K562 (cell line): ENCODE measurements at regions not wholly inside any gene's neighbourhood (a gene's known extent, or its start where the extent isn't known, plus 50 kb on each side); places are given as distances from the start of the nearest gene placed in this dataset.

ENCODE experiments used
- ATAC-seq: fragments of 200-7000 bp; cut with Tn5 transposase; 3 replicates; pipeline ENCODE4 v1.9.1; 2020; ENCODE audit warnings: moderate library complexity
- BruUV-seq: library from RNA; stranded (reverse); fragments of 400-500 nt; replicated peaks from 2 replicates; lab custom pipeline; 2021; lab: Mats Ljungman, UMichigan
- CTCF ChIA-PET: fragments of 300-600 bp; formaldehyde crosslinking; extraction: SDS; loops from one replicate; lab custom pipeline; 2021; ENCODE audit warnings: low intra/inter-chr PET ratio; lab: Yijun Ruan, JAX
- POLR2A ChIA-PET: fragments of 300-600, 350-650 bp; sonication (Branson Sonifier 250); formaldehyde crosslinking; extraction: SDS; loops from one replicate; lab custom pipeline; 2021; ENCODE audit warnings: antibody characterized with exemption, inconsistent platforms; lab: Yijun Ruan, JAX
- DNase-seq, 4 experiments: peaks; one replicate each; pipeline versions ENCODE4 v3.0.0 to v3.0.0-alpha.2; 2011 to 2018; ENCODE audit warnings: low spot score in 3 of 4, mixed read lengths in 3 of 4; ENCODE audit errors: extremely low read depth in 1 of 4
- FAIRE-seq: peaks from 2 replicates; lab custom pipeline; 2011; peaks lifted over from hg19 to GRCh38; lab: Jason Lieb, UNC
- H2AFZ ChIP-seq: 2 replicates; pipeline ENCODE4 v1.6.0; 2011; ENCODE audit warnings: low read depth, low read length, control low read depth, inconsistent platforms
- H3K27ac ChIP-seq: fragments of 200-600 bp; 3 replicates; pipeline ENCODE4 v1.8.0; 2011; ENCODE audit warnings: low read depth, mild to moderate bottlenecking, control low read depth, inconsistent platforms, low read length, moderate library complexity, mixed read lengths; ENCODE audit errors: extremely low read depth
- H3K27me3 ChIP-seq, 2 experiments: fragments of 300-600 bp in 1 of 2; 2 replicates in 1 of 2; 3 replicates in 1 of 2; pipeline versions ENCODE4 v1.6.0 to v1.8.0; 2011; ENCODE audit warnings: inconsistent platforms in 2 of 2, low read length in 2 of 2, mild to moderate bottlenecking in 1 of 2, mixed read lengths in 1 of 2, moderate library complexity in 1 of 2; ENCODE audit not compliant: control insufficient read depth in 2 of 2, insufficient read depth in 2 of 2
- H3K36me3 ChIP-seq: fragments of 300-600 bp; 3 replicates; pipeline ENCODE4 v1.8.0; 2011; ENCODE audit warnings: mild to moderate bottlenecking, low read length, inconsistent platforms; ENCODE audit not compliant: control insufficient read depth, insufficient read depth
- H3K4me1 ChIP-seq, 2 experiments: fragments of 200-600 bp in 1 of 2; replicated peaks in 1 of 2; 2 replicates in 1 of 2; 3 replicates in 1 of 2; pipeline versions ENCODE4 v1.5.1 to v1.8.0; 2011; ENCODE audit warnings: inconsistent platforms in 2 of 2, low read length in 2 of 2, mild to moderate bottlenecking in 1 of 2, mixed read lengths in 1 of 2, moderate library complexity in 1 of 2; ENCODE audit not compliant: control insufficient read depth in 2 of 2, insufficient read depth in 2 of 2
- H3K4me2 ChIP-seq: 2 replicates; pipeline ENCODE4 v1.6.1; 2011; ENCODE audit warnings: low read length, control low read depth, inconsistent platforms, mixed read lengths; ENCODE audit not compliant: insufficient read depth
- H3K4me3 ChIP-seq: fragments of 200-600 bp; sonication (generic), shearing (Covaris generic); 2 replicates; pipeline ENCODE4 v1.5.1; 2016; ENCODE audit warnings: control low read depth, inconsistent platforms
- H3K79me2 ChIP-seq: fragments of 200-600 bp; 3 replicates; pipeline ENCODE4 v1.8.0; 2011; ENCODE audit warnings: low read length, inconsistent platforms; ENCODE audit not compliant: control insufficient read depth, insufficient read depth
- H3K9ac ChIP-seq, 2 experiments: 2 replicates each; pipeline versions ENCODE4 v1.6.0 to v1.6.1; 2011; ENCODE audit warnings: low read depth in 2 of 2, low read length in 2 of 2, control low read depth in 1 of 2, inconsistent platforms in 1 of 2, mild to moderate bottlenecking in 1 of 2, mixed read lengths in 1 of 2; ENCODE audit not compliant: insufficient read depth in 1 of 2
- H3K9me1 ChIP-seq: one replicate; pipeline ENCODE4 v1.6.0; 2011; ENCODE audit warnings: inconsistent platforms, mild to moderate bottlenecking, low read length, moderate library complexity; ENCODE audit not compliant: control insufficient read depth, insufficient read depth
- H3K9me3 ChIP-seq: replicated peaks from 2 replicates; pipeline ENCODE4 v1.5.1; 2011; ENCODE audit warnings: low read depth, low read length, inconsistent platforms; ENCODE audit not compliant: control insufficient read depth, insufficient read depth
- H4K20me1 ChIP-seq: replicated peaks from 2 replicates; pipeline ENCODE4 v1.6.1; 2011; ENCODE audit warnings: low read length, inconsistent platforms, mixed read lengths; ENCODE audit not compliant: control insufficient read depth, insufficient read depth
- ATF7 ChIP-seq: fragments of 450-650 bp; IDR thresholded peaks from 2 replicates; pipeline ENCODE4 v1.7.1; 2014; ENCODE audit warnings: mild to moderate bottlenecking, moderate library complexity
- BCOR ChIP-seq: fragments of 450-650 bp; IDR thresholded peaks from 2 replicates; pipeline ENCODE4 v1.6.1; 2016
- ETS2 ChIP-seq: IDR thresholded peaks from 2 replicates; pipeline ENCODE4 v1.6.1; 2016; ENCODE audit warnings: borderline replicate concordance, missing genetic modification characterization, mild to moderate bottlenecking, moderate library complexity, missing compliant biosample characterization; ENCODE audit not compliant: poor library complexity, severe bottlenecking
- KAT7 ChIP-seq: sonication (generic); formaldehyde crosslinking; IDR thresholded peaks from 2 replicates; pipeline ENCODE4 v1.8.0; 2022; ENCODE audit warnings: missing genetic modification reagents, mild to moderate bottlenecking, borderline replicate concordance
- NCOR1 ChIP-seq: fragments of 450-650 bp; IDR thresholded peaks from 2 replicates; pipeline ENCODE4 v1.6.1; 2016; ENCODE audit warnings: mild to moderate bottlenecking, moderate library complexity
- SIN3B ChIP-seq: fragments of 450-650 bp; IDR thresholded peaks from 2 replicates; pipeline ENCODE4 v1.6.1; 2017; ENCODE audit warnings: low read depth, mild to moderate bottlenecking, moderate library complexity
- SIRT6 ChIP-seq: IDR thresholded peaks from one replicate; pipeline ENCODE4 v1.6.1; 2012; ENCODE audit warnings: low read depth, mild to moderate bottlenecking, control low read depth, inconsistent platforms, low read length, moderate library complexity
- SMARCB1 ChIP-seq: IDR thresholded peaks from 2 replicates; pipeline ENCODE4 v1.6.1; 2011; ENCODE audit warnings: improper control_type of control experiment, low read depth; ENCODE audit not compliant: insufficient read length
- TBP ChIP-seq: optimal IDR thresholded peaks from 2 replicates; pipeline ENCODE3; 2011; ENCODE audit warnings: low read depth, low read length, improper control_type of control experiment
- ZSCAN29 ChIP-seq: fragments of 450-650 bp; IDR thresholded peaks from 2 replicates; pipeline ENCODE4 v1.6.1; 2017
- WGBS: fragments of 100-300 bp; shearing (Covaris generic); methylation state at CpG from one replicate; pipeline ENCODE4 v1.1.6; 2016; ENCODE audit warnings: low coverage, mixed read lengths; ENCODE audit not compliant: insufficient coverage; ENCODE audit errors: missing lambda C conversion rate; 5-methylcytosine and 5-hydroxymethylcytosine counted together
- in situ Hi-C: fragments of 300-500 bp; cut with MboI; formaldehyde crosslinking; loops from 4 replicates; pipeline ENCODE4 v1.15.0; 2018; ENCODE audit warnings: inconsistent platforms, mixed read lengths
- intact Hi-C: fragments of 100-400 bp; cut with micrococcal nuclease; formaldehyde crosslinking; loops from 2 replicates; pipeline ENCODE4 v1.14.2; 2022
- TF ChIP-seq, protein P1 (sequence below): fragments of 450-650 bp; formaldehyde crosslinking; IDR thresholded peaks from 2 replicates; pipeline ENCODE4 v1.4.0; 2020; ENCODE audit warnings: mild to moderate bottlenecking, mixed read lengths
- TF ChIP-seq, protein P2 (sequence below): sonication (generic); formaldehyde crosslinking; IDR thresholded peaks from 2 replicates; pipeline ENCODE4 v1.9.0; 2022; ENCODE audit warnings: mild to moderate bottlenecking, missing genetic modification reagents

DNA sequence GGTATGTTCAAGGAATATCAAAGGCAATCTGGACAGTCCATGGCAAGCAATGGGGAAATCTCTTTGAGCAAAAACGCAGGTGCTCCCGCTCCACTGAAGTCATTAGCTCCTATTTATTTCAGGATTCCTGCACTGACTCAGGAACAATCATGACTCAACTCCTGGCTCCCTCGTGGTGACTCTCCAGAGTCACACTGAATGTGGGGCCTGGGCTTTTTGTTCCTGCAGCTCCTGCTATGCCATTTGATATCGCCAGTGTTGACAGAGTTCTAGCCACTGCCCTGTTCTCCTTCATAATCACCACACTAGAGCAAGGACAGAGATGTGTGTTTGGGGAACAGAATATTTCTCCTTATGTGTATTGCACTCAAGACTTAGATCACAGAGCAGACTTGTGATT is 187.2 kb upstream of the ZNF462 start:
- no peak for ATAC-seq
- no peak overlapping the region for H3K27ac ChIP-seq
- H2AFZ ChIP-seq: no peak overlapping the region
- H3K4me1 ChIP-seq: no peaks in the 10 kb centered on the region
- no peak overlapping the region for H3K9ac ChIP-seq
- POLR2A ChIA-PET: interaction anchor here (0.6 kb wide), 1 partner anchor 349 kb away, joined by 3 read pairs; no protein-coding TSS in a partner anchor
- H3K36me3 ChIP-seq: no peaks in the 10 kb centered on the region
- no peak overlapping the region for H3K4me2 ChIP-seq
- BruUV-seq: no TSS peak
- in situ Hi-C loops: no loop called here
- CTCF ChIA-PET: no interaction called here
- no peak for FAIRE-seq
- no peaks in the 10 kb centered on the region for H3K27me3 ChIP-seq
- intact Hi-C loops: no loop called here
- DNase-seq: no peak
- H3K9me3 ChIP-seq: no peaks in the 10 kb centered on the region
- H3K79me2 ChIP-seq: no peaks in the 10 kb centered on the region
- H4K20me1 ChIP-seq: no peaks in the 10 kb centered on the region
- WGBS: 1% methylated on average over 4 of the region's 4 CpGs
- H3K4me3 ChIP-seq: no peak overlapping the region
- H3K9me1 ChIP-seq: no peaks in the 10 kb centered on the region
- TF ChIP-seq TBP: no peak
- no peak for TF ChIP-seq SIN3B
- no peak for TF ChIP-seq BCOR
- TF ChIP-seq ZSCAN29: no peak
- TF ChIP-seq, protein P1, sequence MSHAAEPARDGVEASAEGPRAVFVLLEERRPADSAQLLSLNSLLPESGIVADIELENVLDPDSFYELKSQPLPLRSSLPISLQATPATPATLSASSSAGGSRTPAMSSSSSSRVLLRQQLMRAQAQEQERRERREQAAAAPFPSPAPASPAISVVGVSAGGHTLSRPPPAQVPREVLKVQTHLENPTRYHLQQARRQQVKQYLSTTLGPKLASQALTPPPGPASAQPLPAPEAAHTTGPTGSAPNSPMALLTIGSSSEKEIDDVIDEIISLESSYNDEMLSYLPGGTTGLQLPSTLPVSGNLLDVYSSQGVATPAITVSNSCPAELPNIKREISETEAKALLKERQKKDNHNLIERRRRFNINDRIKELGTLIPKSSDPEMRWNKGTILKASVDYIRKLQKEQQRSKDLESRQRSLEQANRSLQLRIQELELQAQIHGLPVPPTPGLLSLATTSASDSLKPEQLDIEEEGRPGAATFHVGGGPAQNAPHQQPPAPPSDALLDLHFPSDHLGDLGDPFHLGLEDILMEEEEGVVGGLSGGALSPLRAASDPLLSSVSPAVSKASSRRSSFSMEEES (CRISPR knock-in tag): no peak
- no peak for TF ChIP-seq SIRT6
- TF ChIP-seq ATF7: no peak
- no peak for TF ChIP-seq KAT7
- TF ChIP-seq NCOR1: no peak
- no peak for TF ChIP-seq ETS2 (tag)
- TF ChIP-seq, protein P2, sequence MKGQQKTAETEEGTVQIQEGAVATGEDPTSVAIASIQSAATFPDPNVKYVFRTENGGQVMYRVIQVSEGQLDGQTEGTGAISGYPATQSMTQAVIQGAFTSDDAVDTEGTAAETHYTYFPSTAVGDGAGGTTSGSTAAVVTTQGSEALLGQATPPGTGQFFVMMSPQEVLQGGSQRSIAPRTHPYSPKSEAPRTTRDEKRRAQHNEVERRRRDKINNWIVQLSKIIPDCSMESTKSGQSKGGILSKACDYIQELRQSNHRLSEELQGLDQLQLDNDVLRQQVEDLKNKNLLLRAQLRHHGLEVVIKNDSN: no peak
- no peak for TF ChIP-seq SMARCB1
